SK-N-SH treated with all-trans-retinoic acid at 6 μM for 48 hours (cell line): ENCODE measurements at regions not wholly inside any gene's neighbourhood (a gene's known extent, or its start where the extent isn't known, plus 50 kb on each side); places are given as distances from the start of the nearest gene placed in this dataset.

ENCODE experiments used
- ATAC-seq: fragments of 200-7000 bp; cut with Tn5 transposase; 3 replicates; pipeline ENCODE4 v1.9.1; 2020; ENCODE audit warnings: mild to moderate bottlenecking, moderate library complexity
- ARNTL ChIP-seq: fragments of 450-650 bp; formaldehyde crosslinking; IDR thresholded peaks from 2 replicates; pipeline ENCODE4 v1.5.0; 2020; ENCODE audit warnings: low read depth, mild to moderate bottlenecking, moderate library complexity, borderline replicate concordance
- BACH2 ChIP-seq: fragments of 250-450 bp; sonication (Bioruptor Pico); IDR thresholded peaks from 2 replicates; pipeline ENCODE4 v1.9.0; 2021; ENCODE audit warnings: mild to moderate bottlenecking, borderline replicate concordance
- ESRRG ChIP-seq: fragments of 250-450 bp; sonication (Bioruptor Pico); IDR thresholded peaks from 2 replicates; pipeline ENCODE4 v1.6.1; 2021; ENCODE audit warnings: mild to moderate bottlenecking
- GLIS3 ChIP-seq: fragments of 250-450 bp; sonication (Bioruptor Pico); IDR thresholded peaks from 2 replicates; pipeline ENCODE4 v1.5.0; 2020; ENCODE audit warnings: mild to moderate bottlenecking, moderate library complexity
- OSR1 ChIP-seq: fragments of 250-450 bp; sonication (Bioruptor Pico); IDR thresholded peaks from 2 replicates; pipeline ENCODE4 v1.8.0; 2022; ENCODE audit warnings: moderate library complexity, mild to moderate bottlenecking, inconsistent platforms
- RARB ChIP-seq: fragments of 250-450 bp; sonication (Bioruptor Pico); IDR thresholded peaks from 2 replicates; pipeline ENCODE4 v1.8.0; 2021; ENCODE audit warnings: mild to moderate bottlenecking, moderate library complexity
- SNAI2 ChIP-seq: fragments of 250-450 bp; sonication (Bioruptor Pico); IDR thresholded peaks from 2 replicates; pipeline ENCODE4 v1.5.0; 2020; ENCODE audit warnings: mild to moderate bottlenecking, moderate library complexity
- TCF4 ChIP-seq: fragments of 250-450 bp; sonication (Bioruptor Pico); IDR thresholded peaks from 2 replicates; pipeline ENCODE4 v1.8.0; 2021; ENCODE audit warnings: mild to moderate bottlenecking, moderate library complexity, borderline replicate concordance
- TOX ChIP-seq: fragments of 250-450 bp; sonication (Bioruptor Pico); IDR thresholded peaks from 2 replicates; pipeline ENCODE4 v1.8.0; 2021; ENCODE audit warnings: mild to moderate bottlenecking, moderate library complexity, borderline replicate concordance
- ZC3H10 ChIP-seq: fragments of 250-450 bp; sonication (Bioruptor Pico); IDR thresholded peaks from 2 replicates; pipeline ENCODE4 v1.5.1; 2021; ENCODE audit warnings: mild to moderate bottlenecking, moderate library complexity
- ZFP3 ChIP-seq: fragments of 250-450 bp; sonication (Bioruptor Pico); IDR thresholded peaks from 2 replicates; pipeline ENCODE4 v1.5.0; 2020; ENCODE audit warnings: mild to moderate bottlenecking, moderate library complexity
- ZNF70 ChIP-seq: fragments of 450-650 bp; formaldehyde crosslinking; IDR thresholded peaks from 2 replicates; pipeline ENCODE4 v1.5.0; 2020; ENCODE audit warnings: mild to moderate bottlenecking, moderate library complexity
- ZNF8 ChIP-seq: fragments of 450-650 bp; formaldehyde crosslinking; IDR thresholded peaks from 2 replicates; pipeline ENCODE4 v1.5.0; 2020; ENCODE audit warnings: mild to moderate bottlenecking, moderate library complexity
- TF ChIP-seq, protein P1 (sequence below): fragments of 250-450 bp; sonication (Bioruptor Pico); IDR thresholded peaks from 2 replicates; pipeline ENCODE4 v1.8.0; 2021; ENCODE audit warnings: low read depth, mild to moderate bottlenecking, moderate library complexity, borderline replicate concordance
- TF ChIP-seq, protein P2 (sequence below): fragments of 250-450 bp; sonication (Bioruptor Pico); IDR thresholded peaks from 2 replicates; pipeline ENCODE4 v1.5.1; 2021; ENCODE audit warnings: mild to moderate bottlenecking, moderate library complexity
- TF ChIP-seq, protein P3 (sequence below): fragments of 250-450 bp; sonication (Bioruptor Pico); IDR thresholded peaks from 2 replicates; pipeline ENCODE4 v1.5.0; 2020; ENCODE audit warnings: mild to moderate bottlenecking, moderate library complexity
- TF ChIP-seq, protein P4 (sequence below): fragments of 250-450 bp; sonication (Bioruptor Pico); IDR thresholded peaks from 2 replicates; pipeline ENCODE4 v1.5.1; 2020; ENCODE audit warnings: low read depth, mild to moderate bottlenecking, moderate library complexity

GRCh38 chr1:218640173-218640572 is 295.0 kb downstream of the TGFB2 start (continued):
- TF ChIP-seq, protein P1, sequence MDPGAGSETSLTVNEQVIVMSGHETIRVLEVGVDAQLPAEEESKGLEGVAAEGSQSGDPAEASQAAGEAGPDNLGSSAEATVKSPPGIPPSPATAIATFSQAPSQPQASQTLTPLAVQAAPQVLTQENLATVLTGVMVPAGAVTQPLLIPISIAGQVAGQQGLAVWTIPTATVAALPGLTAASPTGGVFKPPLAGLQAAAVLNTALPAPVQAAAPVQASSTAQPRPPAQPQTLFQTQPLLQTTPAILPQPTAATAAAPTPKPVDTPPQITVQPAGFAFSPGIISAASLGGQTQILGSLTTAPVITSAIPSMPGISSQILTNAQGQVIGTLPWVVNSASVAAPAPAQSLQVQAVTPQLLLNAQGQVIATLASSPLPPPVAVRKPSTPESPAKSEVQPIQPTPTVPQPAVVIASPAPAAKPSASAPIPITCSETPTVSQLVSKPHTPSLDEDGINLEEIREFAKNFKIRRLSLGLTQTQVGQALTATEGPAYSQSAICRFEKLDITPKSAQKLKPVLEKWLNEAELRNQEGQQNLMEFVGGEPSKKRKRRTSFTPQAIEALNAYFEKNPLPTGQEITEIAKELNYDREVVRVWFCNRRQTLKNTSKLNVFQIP (CRISPR knock-in tag) = no peak
- no peak for TF ChIP-seq ZNF8 (CRISPR knock-in tag)
- TF ChIP-seq ZNF70 = no peak
- TF ChIP-seq GLIS3 (CRISPR knock-in tag) = no peak
- TF ChIP-seq OSR1 (CRISPR knock-in tag) = no peak
- TF ChIP-seq, all 23 proteins: peak for 0

DNA sequence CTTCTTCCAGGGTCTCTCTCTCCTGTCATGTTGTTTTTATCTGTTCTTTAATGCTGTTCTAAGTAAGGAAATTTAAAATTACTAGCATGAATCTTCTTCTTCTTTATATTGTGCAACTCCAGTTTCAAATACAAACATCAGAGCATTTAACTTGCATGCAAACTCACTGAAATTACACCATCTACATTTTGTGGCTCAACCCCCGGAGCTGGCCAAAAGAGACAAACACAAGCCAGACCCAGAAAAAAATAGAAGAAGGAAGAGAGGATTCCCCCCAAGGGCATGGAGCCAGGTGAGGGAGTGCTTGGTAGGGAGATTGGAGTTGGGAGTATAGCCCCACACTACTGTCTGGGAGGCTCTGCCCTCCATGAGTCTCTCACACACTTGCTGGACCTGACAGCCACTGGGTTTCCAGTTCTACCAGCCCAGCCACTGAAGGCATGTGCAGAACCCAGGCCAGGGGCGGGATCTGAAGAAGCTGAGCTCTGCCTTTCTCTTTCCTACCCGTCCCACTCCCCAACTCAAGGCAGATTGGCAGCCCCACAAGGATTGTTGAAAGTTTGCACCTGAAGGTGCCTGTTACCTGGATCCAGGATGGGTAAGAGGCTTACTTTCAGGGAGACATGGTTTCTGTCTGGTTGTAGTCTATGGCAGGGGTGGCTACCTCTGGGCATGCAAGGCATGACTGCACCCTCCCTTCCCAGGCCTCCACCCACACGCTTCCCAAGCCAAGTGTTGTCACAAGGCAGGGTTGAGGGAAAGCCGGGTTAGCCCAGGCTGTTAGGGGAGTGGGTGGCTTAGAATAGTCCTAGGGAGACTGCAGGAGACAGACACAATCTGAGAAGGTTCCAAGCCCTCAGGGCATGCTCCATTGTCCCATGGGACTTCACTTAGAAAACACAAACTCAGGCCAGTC is 297.2 kb downstream of the TGFB2 start:
- no peak for ATAC-seq
- TF ChIP-seq OSR1 (CRISPR knock-in tag) = no peak
- TF ChIP-seq RARB (CRISPR knock-in tag) = no peak
- no peak for TF ChIP-seq TOX
- no peak for TF ChIP-seq ARNTL (CRISPR knock-in tag)
- no peak for TF ChIP-seq ZNF70

DNA sequence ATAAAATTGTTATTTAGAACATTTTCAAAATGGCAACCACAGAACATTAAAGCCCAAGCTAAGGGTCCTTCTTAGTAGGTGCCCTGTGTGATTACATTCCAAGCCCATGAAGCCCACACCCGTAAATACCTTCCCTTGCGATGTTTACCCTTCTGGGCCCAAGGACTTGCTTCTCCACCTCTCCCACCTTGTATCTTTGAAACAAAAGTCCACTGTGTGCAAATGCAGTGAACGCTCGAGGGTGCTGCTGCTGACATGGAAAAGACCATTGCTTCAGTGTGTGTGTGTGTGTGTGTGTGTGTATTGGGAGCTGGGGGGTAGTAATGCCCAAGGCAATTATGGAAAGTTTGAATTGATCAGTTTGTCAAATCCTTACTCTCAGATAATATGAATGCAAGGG is 298.1 kb downstream of the TGFB2 start:
- TF ChIP-seq RARB (CRISPR knock-in tag) = no peak
- TF ChIP-seq ZNF8 (CRISPR knock-in tag) = no peak
- TF ChIP-seq, protein P1 (CRISPR knock-in tag) = no peak
- no peak for TF ChIP-seq TCF4
- TF ChIP-seq ZFP3 (CRISPR knock-in tag) = no peak
- TF ChIP-seq, protein P2, sequence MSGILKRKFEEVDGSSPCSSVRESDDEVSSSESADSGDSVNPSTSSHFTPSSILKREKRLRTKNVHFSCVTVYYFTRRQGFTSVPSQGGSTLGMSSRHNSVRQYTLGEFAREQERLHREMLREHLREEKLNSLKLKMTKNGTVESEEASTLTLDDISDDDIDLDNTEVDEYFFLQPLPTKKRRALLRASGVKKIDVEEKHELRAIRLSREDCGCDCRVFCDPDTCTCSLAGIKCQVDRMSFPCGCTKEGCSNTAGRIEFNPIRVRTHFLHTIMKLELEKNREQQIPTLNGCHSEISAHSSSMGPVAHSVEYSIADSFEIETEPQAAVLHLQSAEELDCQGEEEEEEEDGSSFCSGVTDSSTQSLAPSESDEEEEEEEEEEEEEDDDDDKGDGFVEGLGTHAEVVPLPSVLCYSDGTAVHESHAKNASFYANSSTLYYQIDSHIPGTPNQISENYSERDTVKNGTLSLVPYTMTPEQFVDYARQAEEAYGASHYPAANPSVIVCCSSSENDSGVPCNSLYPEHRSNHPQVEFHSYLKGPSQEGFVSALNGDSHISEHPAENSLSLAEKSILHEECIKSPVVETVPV (CRISPR knock-in tag) = no peak
- TF ChIP-seq BACH2 (CRISPR knock-in tag) = no peak
- TF ChIP-seq, protein P3, sequence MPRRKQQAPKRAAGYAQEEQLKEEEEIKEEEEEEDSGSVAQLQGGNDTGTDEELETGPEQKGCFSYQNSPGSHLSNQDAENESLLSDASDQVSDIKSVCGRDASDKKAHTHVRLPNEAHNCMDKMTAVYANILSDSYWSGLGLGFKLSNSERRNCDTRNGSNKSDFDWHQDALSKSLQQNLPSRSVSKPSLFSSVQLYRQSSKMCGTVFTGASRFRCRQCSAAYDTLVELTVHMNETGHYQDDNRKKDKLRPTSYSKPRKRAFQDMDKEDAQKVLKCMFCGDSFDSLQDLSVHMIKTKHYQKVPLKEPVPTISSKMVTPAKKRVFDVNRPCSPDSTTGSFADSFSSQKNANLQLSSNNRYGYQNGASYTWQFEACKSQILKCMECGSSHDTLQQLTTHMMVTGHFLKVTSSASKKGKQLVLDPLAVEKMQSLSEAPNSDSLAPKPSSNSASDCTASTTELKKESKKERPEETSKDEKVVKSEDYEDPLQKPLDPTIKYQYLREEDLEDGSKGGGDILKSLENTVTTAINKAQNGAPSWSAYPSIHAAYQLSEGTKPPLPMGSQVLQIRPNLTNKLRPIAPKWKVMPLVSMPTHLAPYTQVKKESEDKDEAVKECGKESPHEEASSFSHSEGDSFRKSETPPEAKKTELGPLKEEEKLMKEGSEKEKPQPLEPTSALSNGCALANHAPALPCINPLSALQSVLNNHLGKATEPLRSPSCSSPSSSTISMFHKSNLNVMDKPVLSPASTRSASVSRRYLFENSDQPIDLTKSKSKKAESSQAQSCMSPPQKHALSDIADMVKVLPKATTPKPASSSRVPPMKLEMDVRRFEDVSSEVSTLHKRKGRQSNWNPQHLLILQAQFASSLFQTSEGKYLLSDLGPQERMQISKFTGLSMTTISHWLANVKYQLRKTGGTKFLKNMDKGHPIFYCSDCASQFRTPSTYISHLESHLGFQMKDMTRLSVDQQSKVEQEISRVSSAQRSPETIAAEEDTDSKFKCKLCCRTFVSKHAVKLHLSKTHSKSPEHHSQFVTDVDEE (CRISPR knock-in tag) = no peak
- no peak for TF ChIP-seq ZNF70
- TF ChIP-seq, protein P4, sequence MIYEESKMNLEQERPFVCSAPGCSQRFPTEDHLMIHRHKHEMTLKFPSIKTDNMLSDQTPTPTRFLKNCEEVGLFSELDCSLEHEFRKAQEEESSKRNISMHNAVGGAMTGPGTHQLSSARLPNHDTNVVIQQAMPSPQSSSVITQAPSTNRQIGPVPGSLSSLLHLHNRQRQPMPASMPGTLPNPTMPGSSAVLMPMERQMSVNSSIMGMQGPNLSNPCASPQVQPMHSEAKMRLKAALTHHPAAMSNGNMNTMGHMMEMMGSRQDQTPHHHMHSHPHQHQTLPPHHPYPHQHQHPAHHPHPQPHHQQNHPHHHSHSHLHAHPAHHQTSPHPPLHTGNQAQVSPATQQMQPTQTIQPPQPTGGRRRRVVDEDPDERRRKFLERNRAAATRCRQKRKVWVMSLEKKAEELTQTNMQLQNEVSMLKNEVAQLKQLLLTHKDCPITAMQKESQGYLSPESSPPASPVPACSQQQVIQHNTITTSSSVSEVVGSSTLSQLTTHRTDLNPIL (CRISPR knock-in tag) = no peak
- no peak for ATAC-seq

GRCh38 chr1:218643926-218644325 is 298.8 kb downstream of the TGFB2 start:
- TF ChIP-seq OSR1 (CRISPR knock-in tag) (no peak), ESRRG (CRISPR knock-in tag) (no peak), ZC3H10 (CRISPR knock-in tag) (no peak), SNAI2 (CRISPR knock-in tag) (no peak)
- TF ChIP-seq, protein P4 (CRISPR knock-in tag) = no peak
- TF ChIP-seq, protein P2 (CRISPR knock-in tag) = no peak
- no peak for ATAC-seq
